ENCODE measurements at regions not wholly inside any gene's neighbourhood (a gene's known extent, or its start where the extent isn't known, plus 50 kb on each side); places are given as distances from the start of the nearest gene placed in this dataset.

DNA sequence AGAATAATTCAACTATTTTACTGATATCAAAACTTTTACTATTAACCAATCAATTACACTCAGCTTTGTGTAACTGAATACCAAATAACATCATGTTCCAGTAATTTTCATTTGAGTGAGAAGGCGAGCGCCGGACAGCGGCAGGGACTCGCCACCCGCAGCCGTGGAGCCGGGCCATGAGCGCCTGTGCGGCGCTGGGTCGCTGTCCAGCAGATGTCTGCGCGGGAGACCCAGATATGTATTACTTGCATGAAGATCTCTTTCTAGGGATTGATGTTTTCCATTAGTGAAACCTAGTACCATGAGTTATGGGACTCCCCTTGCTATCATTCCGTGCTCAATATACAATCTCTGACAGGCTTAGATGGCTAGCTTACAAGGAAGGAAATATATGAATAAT lies 245.1 kb upstream of the PRSS16 start:
- TF ChIP-seq, protein P1, sequence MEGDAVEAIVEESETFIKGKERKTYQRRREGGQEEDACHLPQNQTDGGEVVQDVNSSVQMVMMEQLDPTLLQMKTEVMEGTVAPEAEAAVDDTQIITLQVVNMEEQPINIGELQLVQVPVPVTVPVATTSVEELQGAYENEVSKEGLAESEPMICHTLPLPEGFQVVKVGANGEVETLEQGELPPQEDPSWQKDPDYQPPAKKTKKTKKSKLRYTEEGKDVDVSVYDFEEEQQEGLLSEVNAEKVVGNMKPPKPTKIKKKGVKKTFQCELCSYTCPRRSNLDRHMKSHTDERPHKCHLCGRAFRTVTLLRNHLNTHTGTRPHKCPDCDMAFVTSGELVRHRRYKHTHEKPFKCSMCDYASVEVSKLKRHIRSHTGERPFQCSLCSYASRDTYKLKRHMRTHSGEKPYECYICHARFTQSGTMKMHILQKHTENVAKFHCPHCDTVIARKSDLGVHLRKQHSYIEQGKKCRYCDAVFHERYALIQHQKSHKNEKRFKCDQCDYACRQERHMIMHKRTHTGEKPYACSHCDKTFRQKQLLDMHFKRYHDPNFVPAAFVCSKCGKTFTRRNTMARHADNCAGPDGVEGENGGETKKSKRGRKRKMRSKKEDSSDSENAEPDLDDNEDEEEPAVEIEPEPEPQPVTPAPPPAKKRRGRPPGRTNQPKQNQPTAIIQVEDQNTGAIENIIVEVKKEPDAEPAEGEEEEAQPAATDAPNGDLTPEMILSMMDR (IDR thresholded peaks at IDR 0.05; ENCODE audit: insufficient read depth, low read length): no peak
- TF ChIP-seq POLR2AphosphoS5 (IDR thresholded peaks at IDR 0.05; ENCODE audit: low read depth): no peak
- TF ChIP-seq, protein P2, sequence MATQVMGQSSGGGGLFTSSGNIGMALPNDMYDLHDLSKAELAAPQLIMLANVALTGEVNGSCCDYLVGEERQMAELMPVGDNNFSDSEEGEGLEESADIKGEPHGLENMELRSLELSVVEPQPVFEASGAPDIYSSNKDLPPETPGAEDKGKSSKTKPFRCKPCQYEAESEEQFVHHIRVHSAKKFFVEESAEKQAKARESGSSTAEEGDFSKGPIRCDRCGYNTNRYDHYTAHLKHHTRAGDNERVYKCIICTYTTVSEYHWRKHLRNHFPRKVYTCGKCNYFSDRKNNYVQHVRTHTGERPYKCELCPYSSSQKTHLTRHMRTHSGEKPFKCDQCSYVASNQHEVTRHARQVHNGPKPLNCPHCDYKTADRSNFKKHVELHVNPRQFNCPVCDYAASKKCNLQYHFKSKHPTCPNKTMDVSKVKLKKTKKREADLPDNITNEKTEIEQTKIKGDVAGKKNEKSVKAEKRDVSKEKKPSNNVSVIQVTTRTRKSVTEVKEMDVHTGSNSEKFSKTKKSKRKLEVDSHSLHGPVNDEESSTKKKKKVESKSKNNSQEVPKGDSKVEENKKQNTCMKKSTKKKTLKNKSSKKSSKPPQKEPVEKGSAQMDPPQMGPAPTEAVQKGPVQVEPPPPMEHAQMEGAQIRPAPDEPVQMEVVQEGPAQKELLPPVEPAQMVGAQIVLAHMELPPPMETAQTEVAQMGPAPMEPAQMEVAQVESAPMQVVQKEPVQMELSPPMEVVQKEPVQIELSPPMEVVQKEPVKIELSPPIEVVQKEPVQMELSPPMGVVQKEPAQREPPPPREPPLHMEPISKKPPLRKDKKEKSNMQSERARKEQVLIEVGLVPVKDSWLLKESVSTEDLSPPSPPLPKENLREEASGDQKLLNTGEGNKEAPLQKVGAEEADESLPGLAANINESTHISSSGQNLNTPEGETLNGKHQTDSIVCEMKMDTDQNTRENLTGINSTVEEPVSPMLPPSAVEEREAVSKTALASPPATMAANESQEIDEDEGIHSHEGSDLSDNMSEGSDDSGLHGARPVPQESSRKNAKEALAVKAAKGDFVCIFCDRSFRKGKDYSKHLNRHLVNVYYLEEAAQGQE (IDR thresholded peaks at IDR 0.05; ENCODE audit: insufficient replicate concordance, low read depth): peak; percentile 47
- TF ChIP-seq SPI1 (IDR thresholded peaks at IDR 0.05; ENCODE audit: borderline replicate concordance, low read depth): no peak
- TF ChIP-seq GABPA (IDR thresholded peaks at IDR 0.05; ENCODE audit: low read depth): no peak

Data from HL-60 (cell line).